ENCODE measurements at regions not wholly inside any gene's neighbourhood (a gene's known extent, or its start where the extent isn't known, plus 50 kb on each side); places are given as distances from the start of the nearest gene placed in this dataset.
"Not testable (repeated sequence)": the region's sequence is repeated elsewhere in the genome, so short reads cannot be mapped to it uniquely, and the experiment has no call there.

DNA sequence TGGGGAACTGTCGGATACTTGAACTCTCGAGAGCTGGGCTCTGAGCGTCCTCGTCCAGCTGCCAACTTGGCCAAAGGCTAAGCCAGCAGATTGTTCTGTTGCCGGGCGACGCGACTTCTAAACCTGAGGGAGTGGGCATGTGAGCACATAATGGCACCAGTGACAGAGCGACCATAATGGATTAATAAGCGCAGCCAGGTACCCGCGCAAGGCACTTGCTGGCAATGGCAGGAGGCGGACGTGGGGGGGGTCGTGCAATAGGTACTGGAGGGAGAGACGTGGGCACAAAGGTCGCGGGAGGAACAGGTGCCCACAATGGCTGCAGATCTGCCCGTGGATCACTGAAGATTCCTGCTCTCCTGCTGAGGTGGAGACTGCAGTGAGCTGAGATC is 1368.7 kb downstream of the CDH12 start:
- H3K36me3 Mint-ChIP-seq (ENCODE audit: low read depth); H3K27ac Mint-ChIP-seq; intact Hi-C loops (cut with micrococcal nuclease); H3K4me3 Mint-ChIP-seq; H3K27me3 Mint-ChIP-seq; H3K9me3 Mint-ChIP-seq; DNase-seq; H3K4me1 Mint-ChIP-seq: not testable (repeated sequence)

DNA sequence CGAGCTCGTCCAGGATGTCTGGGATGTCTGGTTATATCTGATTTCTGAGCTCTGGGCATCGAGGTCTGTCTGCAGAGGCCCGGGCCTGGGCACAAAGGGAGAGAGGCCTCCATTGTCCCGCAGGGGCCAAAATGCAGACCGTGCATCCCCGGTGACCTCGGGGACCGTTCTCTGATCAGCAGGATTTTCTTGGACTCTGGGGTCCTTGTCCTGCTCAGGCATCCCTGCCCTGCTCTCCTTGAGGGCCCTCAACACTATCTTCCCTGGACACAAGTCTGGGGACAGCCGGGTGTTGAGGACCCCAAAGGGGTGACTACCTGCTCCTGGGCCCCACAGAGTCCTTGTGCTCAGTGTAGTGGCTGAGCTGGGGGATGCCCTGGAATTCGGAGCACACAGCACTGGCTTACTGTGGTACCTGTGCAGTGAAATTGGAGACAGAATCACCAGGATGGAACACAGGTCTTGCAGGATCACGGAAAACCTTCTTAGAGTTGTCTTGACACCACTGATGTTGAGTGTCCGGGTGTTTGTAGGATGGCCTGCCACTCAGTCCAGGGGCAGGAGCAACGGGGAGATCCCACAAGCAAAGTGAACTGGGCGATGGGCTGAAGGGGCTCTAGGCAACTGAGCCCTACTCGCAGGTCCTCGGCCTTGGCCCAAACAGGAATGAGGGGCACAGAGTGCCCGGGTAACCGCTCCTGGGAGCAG is 1369.2 kb downstream of the CDH12 start:
- H3K9me3 Mint-ChIP-seq; H3K36me3 Mint-ChIP-seq (ENCODE audit: low read depth); intact Hi-C loops (cut with micrococcal nuclease); H3K4me3 Mint-ChIP-seq; H3K4me1 Mint-ChIP-seq; H3K27ac Mint-ChIP-seq; H3K27me3 Mint-ChIP-seq; DNase-seq: not testable (repeated sequence)

DNA sequence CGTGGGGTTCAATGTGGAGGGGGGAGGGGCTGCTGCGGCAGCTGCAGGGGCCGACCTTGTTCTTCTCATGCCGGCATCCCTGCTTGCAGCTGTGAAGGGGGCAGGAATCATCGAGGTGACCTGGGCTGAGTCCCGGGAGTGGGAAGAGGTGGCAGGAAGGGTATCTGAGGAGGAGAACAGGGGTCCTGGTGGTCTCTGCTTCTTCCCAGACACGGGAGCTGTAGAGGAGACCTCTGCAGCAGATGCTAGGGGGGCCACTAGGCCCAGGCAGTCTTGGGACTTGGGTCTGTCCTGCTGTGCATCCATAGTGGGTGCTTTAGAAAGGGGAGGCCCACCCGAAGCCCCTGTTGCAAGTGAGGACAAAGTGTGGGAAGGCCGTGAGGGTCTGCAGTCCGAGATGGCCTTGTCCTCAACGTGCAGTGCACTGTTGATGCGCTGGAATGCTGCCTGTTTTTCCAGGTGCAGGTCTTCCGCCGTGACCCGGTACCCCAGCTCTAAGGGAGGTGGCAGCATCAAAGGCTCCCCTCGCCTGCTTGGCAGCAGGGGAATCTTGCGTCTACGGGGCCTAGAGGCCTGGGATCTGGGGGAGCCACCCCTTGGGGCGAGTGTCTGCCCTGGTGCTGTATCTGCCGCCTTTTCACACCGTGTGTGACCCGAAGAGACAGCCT is 1370.0 kb downstream of the CDH12 start:
- H3K27me3 Mint-ChIP-seq; intact Hi-C loops (cut with micrococcal nuclease); H3K27ac Mint-ChIP-seq; H3K4me1 Mint-ChIP-seq; H3K36me3 Mint-ChIP-seq (ENCODE audit: low read depth); DNase-seq; H3K9me3 Mint-ChIP-seq; H3K4me3 Mint-ChIP-seq: not testable (repeated sequence)

DNA sequence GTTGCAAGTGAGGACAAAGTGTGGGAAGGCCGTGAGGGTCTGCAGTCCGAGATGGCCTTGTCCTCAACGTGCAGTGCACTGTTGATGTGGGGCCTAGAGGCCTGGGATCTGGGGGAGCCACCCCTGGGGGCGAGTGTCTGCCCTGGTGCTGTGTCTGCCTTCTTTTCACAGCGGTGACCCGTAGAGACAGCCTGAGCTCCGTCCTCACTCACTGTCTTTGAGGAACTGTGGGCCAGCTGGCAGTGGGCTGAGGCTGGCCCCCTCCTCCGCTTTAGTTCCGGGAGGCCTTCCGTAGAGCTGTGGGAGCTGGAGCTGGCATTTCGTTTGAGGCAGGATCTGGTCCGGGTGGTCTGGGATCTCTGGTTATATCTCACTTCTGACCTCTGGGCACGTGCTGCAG is 1370.6 kb downstream of the CDH12 start:
- H3K4me3 Mint-ChIP-seq; H3K36me3 Mint-ChIP-seq (ENCODE audit: low read depth); H3K27ac Mint-ChIP-seq; H3K4me1 Mint-ChIP-seq; intact Hi-C loops (cut with micrococcal nuclease); H3K27me3 Mint-ChIP-seq; H3K9me3 Mint-ChIP-seq; DNase-seq: not testable (repeated sequence)

DNA sequence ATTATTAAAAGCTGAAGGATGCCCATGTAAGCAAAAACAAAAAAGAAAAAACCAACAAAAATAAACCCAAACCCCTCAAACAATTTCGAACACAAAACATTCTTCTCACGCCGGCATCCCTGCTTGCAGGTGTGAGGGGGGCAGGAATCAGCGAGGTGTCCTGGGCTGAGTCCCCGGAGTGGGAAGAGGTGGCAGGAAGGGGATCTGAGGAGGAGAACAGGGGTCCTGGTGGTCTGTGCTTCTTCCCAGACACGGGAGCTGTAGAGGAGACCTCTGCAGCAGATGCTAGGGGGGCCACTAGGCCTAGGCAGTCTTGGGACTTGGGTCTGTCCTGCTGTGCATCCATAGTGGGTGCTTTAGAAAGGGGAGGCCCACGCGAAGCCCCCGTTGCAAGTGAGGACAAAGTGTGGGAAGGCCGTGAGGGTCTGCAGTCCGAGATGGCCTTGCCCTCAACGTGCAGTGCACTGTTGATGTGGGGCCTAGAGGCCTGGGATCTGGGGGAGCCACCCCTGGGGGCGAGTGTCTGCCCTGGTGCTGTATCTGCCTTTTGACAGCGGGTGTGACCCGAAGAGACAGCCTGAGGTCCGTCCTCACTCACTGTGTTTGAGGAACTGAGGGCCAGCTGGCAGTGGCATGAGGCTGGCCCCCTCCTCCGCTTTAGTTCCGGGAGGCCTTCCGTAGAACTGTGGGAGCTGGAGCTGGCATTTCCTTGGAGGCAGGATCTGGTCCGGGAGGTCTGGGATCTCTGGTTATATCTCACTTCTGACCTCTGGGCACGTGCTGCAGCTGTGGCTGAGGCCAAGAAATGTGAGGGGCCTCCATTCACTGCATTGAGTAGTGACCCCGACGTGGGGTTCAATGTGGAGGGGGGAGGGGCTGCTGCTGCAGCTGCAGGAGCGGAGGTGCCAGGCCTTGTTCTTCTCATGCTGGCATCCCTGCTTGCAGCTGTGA is 1371.5 kb downstream of the CDH12 start:
- intact Hi-C loops (cut with micrococcal nuclease); H3K9me3 Mint-ChIP-seq; DNase-seq; H3K36me3 Mint-ChIP-seq (ENCODE audit: low read depth); H3K27ac Mint-ChIP-seq; H3K4me1 Mint-ChIP-seq; H3K27me3 Mint-ChIP-seq; H3K4me3 Mint-ChIP-seq: not testable (repeated sequence)

DNA sequence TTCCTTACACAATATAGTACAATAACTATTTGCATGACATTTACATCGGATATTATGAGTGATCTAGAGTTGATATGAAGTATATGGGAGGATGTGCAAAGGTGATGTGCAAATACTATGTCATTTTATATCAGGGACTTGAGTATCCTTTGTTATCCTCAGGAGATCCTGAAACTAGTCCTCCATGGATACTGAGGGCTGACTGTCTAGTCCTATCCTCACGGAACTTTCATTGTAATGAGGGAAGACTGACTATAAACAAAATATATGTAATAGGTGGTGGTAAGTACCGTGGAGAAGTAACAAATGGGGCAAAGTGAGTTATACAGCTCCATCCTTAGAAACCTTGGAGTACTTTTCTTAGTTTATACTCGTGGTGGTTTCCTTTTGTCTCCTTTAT is 1373.1 kb downstream of the CDH12 start:
- peak; percentile 61 for DNase-seq
- H3K9me3 Mint-ChIP-seq; H3K36me3 Mint-ChIP-seq (ENCODE audit: low read depth); H3K4me3 Mint-ChIP-seq; H3K4me1 Mint-ChIP-seq; H3K27me3 Mint-ChIP-seq; intact Hi-C loops (cut with micrococcal nuclease); H3K27ac Mint-ChIP-seq: not testable (repeated sequence)

DNA sequence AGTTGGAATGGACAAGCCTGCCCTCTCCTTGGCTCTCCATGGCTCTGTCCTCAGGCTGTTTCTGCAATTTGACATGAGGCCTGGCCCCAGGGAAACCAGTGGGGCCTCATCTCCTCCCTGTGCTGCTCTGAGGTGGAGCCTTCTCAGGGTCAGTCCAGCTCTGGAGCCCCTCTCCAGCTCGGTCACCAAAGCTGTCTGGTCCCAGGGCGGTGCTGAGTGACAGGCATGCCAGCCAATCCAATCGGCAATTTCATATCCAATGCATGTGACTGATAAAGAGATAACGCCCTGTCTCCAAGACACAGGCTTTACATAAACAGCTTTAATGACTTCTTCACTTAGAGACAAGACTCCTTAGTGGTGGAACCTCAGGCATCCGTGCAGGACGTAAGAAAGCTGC is 1379.2 kb downstream of the CDH12 start:
- DNase-seq; intact Hi-C loops (cut with micrococcal nuclease); H3K4me3 Mint-ChIP-seq; H3K27me3 Mint-ChIP-seq; H3K4me1 Mint-ChIP-seq; H3K27ac Mint-ChIP-seq; H3K9me3 Mint-ChIP-seq: not testable (repeated sequence)
- peaks cover 15% of the 10 kb centered on the region for H3K36me3 Mint-ChIP-seq (ENCODE audit: low read depth)

DNA sequence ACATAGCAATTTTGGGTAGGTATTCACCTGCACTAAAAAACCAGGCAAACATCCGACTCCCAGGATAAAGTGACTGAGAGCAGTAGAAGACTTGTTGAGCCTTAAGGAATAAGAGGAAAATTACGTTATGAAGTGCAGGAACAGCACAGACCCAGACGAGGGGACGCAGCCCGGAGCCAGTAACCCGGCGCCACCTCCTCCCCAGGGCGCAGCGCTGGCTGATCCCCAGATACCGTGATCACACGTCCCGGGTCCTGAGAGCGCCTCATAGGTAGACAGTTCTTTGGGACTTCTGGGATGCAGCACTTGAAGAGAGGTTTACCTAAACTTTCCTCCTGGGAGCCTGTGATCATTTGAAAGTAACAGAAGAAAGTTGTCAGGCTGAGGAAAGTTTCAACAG is 1379.7 kb downstream of the CDH12 start:
- H3K4me1 Mint-ChIP-seq; DNase-seq; H3K27me3 Mint-ChIP-seq; intact Hi-C loops (cut with micrococcal nuclease); H3K4me3 Mint-ChIP-seq; H3K27ac Mint-ChIP-seq; H3K9me3 Mint-ChIP-seq: not testable (repeated sequence)
- H3K36me3 Mint-ChIP-seq (ENCODE audit: low read depth): peaks cover 15% of the 10 kb centered on the region

DNA sequence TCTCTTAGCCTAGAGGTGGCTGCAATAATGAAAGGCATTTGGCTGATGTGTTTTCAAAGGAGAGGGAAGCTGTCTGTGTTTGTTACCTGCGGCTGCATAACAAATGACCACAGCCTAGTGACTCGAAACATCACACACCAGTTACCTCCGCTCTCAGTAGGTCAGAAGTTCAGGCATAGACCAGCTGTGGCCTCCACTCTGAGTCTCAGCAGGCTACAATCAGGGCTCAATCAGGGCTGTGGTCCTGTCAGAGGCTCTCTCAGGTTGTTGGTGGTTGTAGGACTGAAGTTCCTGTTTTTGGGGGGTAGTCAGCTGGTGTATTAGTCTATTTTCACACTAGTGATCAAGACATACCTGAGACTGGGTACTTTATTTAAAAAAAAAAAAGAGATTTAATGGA is 1381.5 kb downstream of the CDH12 start:
- H3K27ac Mint-ChIP-seq; H3K4me1 Mint-ChIP-seq; H3K27me3 Mint-ChIP-seq; DNase-seq; H3K4me3 Mint-ChIP-seq; H3K9me3 Mint-ChIP-seq; intact Hi-C loops (cut with micrococcal nuclease): not testable (repeated sequence)
- H3K36me3 Mint-ChIP-seq (ENCODE audit: low read depth): peaks cover 16% of the 10 kb centered on the region

DNA sequence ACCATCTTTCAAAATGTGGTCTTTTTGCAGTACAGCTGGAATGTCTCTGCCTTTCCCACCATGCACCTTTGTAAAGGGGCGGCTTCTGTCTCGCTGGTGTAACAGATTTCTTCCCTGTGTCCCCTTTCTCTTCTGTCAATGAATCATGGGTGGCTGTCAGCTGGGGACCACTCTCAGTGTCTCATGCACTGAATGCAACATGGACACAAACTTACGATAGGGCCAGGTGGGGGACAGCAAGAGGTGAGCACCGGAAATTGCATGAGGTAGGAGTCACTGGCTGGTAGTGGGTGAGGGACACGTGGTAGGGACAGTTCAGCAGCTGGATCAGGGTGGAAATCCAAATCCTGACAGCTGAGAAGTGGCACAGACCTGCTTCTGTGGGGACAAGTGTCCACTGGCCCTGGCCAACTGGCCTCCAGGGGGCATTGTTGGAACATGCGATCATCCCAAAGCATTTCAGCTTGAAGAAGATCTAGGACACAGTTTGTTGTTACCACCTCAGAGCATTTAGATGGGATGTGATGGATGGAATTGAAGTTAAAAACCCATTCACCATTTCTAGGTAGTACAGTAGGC is 1383.5 kb downstream of the CDH12 start:
- not testable (repeated sequence) for H3K9me3 Mint-ChIP-seq, H3K27ac Mint-ChIP-seq

DNA sequence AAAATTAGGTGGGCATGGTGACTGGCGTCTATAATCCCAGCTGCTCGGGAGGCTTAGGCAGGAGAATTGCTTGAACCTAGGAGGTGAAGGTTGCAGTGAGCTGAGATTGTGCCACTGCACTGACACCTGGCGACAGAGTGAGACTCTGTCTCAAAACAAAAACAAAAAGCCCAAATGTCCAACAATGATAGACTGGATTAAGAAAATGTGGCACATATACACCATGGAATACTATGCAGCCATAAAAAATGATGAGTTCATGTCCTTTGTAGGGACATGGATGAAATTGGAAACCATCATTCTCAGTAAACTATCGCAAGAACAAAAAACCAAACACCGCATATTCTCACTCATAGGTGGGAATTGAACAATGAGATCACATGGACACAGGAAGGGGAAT is 1385.6 kb downstream of the CDH12 start:
- intact Hi-C loops (cut with micrococcal nuclease); H3K9me3 Mint-ChIP-seq; H3K27ac Mint-ChIP-seq; DNase-seq; H3K4me1 Mint-ChIP-seq; H3K27me3 Mint-ChIP-seq; H3K4me3 Mint-ChIP-seq: not testable (repeated sequence)
- peaks cover 19% of the 10 kb centered on the region for H3K36me3 Mint-ChIP-seq (ENCODE audit: low read depth)

More for the DNA sequence above, 1383.5 kb downstream of the CDH12 start:
- intact Hi-C loops (cut with micrococcal nuclease); H3K4me3 Mint-ChIP-seq; H3K4me1 Mint-ChIP-seq; H3K27me3 Mint-ChIP-seq: not testable (repeated sequence)
- peaks cover 20% of the 10 kb centered on the region for H3K36me3 Mint-ChIP-seq (ENCODE audit: low read depth)
- peak; percentile 66 for DNase-seq

DNA sequence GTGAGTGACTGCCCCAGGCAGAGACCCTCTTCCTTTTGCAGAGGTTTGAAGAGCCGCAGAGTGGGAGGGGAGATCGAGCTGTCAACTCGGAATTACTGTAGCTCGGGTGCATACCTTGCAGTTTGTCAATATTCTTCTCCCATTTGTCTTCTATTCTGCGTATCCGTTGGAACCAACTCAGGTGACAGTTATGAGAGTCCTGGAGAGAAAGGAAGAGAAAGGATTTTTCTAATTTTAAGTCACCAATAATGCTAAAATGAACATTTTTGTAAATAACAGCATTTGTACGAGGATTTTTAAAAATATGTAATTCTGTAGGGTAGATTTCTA is 1393.4 kb downstream of the CDH12 start:
- DNase-seq; H3K27me3 Mint-ChIP-seq; H3K4me1 Mint-ChIP-seq; H3K9me3 Mint-ChIP-seq; H3K36me3 Mint-ChIP-seq (ENCODE audit: low read depth); intact Hi-C loops (cut with micrococcal nuclease): not testable (repeated sequence)
- H3K27ac Mint-ChIP-seq: peak overlapping the region; percentile 82
- H3K4me3 Mint-ChIP-seq: peak overlapping the region; percentile 93

DNA sequence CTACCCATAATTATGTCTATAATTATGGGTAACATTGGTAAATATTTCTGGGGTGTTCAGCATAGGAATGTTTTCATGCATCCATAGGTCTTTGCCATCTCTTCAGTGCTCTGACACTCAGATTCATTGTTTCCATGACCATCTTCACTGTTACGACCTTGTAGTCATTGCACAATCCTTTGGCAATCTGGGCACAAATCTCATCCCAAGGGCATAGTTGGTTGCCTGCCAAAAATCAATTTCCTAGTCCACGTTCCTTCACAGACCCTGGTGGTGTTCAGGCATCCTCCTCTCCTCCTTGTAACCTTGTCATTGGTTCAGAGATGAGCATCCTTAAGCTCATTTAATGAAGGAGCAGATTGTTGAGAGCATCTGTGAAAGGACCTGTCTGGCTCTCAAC is 1400.7 kb downstream of the CDH12 start:
- DNase-seq: no peak
- H3K4me1 Mint-ChIP-seq: no peaks in the 10 kb centered on the region
- no peaks in the 10 kb centered on the region for H3K36me3 Mint-ChIP-seq (ENCODE audit: low read depth)
- intact Hi-C loops (cut with micrococcal nuclease): no loop called here
- no peaks in the 10 kb centered on the region for H3K9me3 Mint-ChIP-seq
- H3K4me3 Mint-ChIP-seq: no peak overlapping the region
- H3K27ac Mint-ChIP-seq: no peak overlapping the region
- H3K27me3 Mint-ChIP-seq: no peaks in the 10 kb centered on the region

DNA sequence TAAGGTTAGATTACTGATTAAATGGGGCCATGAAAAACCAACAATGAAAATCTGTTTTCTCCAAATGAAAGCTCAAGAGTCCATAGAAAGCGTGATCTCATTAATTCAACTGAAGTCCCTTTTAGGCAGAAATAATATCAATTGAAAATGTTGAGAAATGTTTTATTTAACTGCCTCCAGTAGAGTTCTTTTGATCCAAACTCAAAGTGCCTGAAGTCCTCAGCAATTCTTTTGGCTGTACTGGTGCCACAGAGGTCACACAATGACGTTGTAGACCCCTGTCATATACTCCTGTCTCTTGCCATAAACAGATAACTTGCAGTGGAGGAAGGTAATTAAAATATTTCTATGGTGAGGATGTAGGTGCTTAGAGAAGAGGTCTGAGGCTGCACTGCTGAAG is 1420.5 kb downstream of the CDH12 start:
- no peak overlapping the region for H3K4me3 Mint-ChIP-seq
- no peaks in the 10 kb centered on the region for H3K4me1 Mint-ChIP-seq
- no peaks in the 10 kb centered on the region for H3K9me3 Mint-ChIP-seq
- H3K36me3 Mint-ChIP-seq (ENCODE audit: low read depth): no peaks in the 10 kb centered on the region
- intact Hi-C loops (cut with micrococcal nuclease): no loop called here
- DNase-seq: no peak
- H3K27ac Mint-ChIP-seq: no peak overlapping the region
- H3K27me3 Mint-ChIP-seq: no peaks in the 10 kb centered on the region

Measured in activated CD4-positive, alpha-beta T cell treated with anti-CD3 and anti-CD28 coated beads, Interleukin-2, amount 10 ng/mL, durations not matched to agents 24 days and 14 days (primary cell).